ENCODE measurements at regions not wholly inside any gene's neighbourhood (a gene's known extent, or its start where the extent isn't known, plus 50 kb on each side); places are given as distances from the start of the nearest gene placed in this dataset.

- DNase-seq (ENCODE audit: low read depth, low spot score): no peak
Measured at GRCh38 chr2:144156736-144157640, 362.9 kb downstream of the ZEB2 start.

GRCh38 chr2:144154205-144154604 lies 365.7 kb downstream of the ZEB2 start:
- no peak for DNase-seq (ENCODE audit: low read depth, low spot score)

GRCh38 chr2:144152817-144153271 lies 367.1 kb downstream of the ZEB2 start:
- no peak for DNase-seq (ENCODE audit: low read depth, low spot score)

GRCh38 chr2:144151851-144152250 lies 368.1 kb downstream of the ZEB2 start:
- no peak for DNase-seq (ENCODE audit: low read depth, low spot score)

- DNase-seq (ENCODE audit: low read depth, low spot score): no peak
Measured at GRCh38 chr2:144151405-144151804, 368.5 kb downstream of the ZEB2 start.

GRCh38 chr2:144147356-144147755 lies 372.6 kb downstream of the ZEB2 start:
- DNase-seq (ENCODE audit: low read depth, low spot score): no peak

GRCh38 chr2:144146876-144147275 lies 373.0 kb downstream of the ZEB2 start:
- DNase-seq (ENCODE audit: low read depth, low spot score): no peak

DNA sequence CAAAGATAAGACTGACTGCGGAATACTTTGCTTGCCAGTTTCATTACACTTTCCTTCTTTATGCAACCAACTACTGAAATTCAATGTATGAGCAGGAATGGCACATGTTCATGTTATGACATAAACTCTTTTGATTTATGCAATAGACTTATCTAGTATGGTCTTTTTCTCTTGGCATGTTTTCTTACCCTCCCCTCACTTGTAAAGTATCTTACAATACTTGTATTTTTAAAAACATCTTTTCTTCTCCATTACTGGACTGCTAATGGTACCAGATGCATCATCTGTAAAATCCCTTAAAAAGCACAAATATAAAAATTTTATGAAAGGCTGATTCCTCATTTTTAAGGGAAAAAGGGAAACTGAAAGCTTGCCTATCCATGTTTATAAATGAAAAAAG lies 373.8 kb downstream of the ZEB2 start:
- DNase-seq (ENCODE audit: low read depth, low spot score): no peak

GRCh38 chr2:144143294-144144151 lies 376.4 kb downstream of the ZEB2 start:
- DNase-seq (ENCODE audit: low read depth, low spot score): no peak

GRCh38 chr2:144140891-144141290 lies 379.0 kb downstream of the ZEB2 start:
- no peak for DNase-seq (ENCODE audit: low read depth, low spot score)

GRCh38 chr2:144137705-144138428 lies 382.1 kb downstream of the ZEB2 start:
- DNase-seq (ENCODE audit: low read depth, low spot score): no peak

- no peak for DNase-seq (ENCODE audit: low read depth, low spot score)
Measured at GRCh38 chr2:144137272-144137671, 382.6 kb downstream of the ZEB2 start.

GRCh38 chr2:144136297-144137010 lies 383.5 kb downstream of the ZEB2 start:
- no peak for DNase-seq (ENCODE audit: low read depth, low spot score)

DNA sequence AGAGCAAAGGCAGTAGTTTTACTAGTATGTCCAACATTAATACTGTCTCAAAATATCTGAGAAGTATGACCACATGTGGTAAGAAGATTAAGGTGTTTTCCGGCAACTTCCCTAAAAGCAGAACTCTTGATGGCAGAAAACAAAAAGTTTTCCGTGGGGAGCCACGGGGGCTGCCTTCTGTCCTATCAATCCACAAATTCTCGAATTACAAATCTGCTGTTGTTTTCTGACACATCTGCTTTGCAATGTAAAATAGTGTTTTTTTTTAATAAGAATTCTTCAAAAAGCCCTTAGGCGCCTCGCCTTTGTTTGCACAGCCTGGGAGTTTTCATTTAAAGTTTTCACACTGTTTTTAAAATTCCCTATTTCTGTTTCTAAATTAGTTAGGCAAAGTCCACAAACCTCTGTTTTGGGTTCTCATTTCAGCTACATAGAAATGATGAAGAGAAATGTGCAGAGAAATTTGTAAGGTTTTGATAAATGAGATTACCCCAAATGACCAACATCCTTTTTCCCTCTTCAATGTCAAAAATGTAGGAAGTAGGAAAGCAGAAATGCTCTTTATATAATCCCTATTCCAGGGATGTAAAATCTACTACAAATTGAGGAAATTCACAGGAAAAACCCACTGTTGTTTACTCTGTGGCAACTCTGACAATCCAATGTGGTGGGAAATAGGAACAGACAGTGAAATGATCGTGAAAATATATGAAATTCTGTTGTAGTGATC lies 385.8 kb downstream of the ZEB2 start:
- no peak for DNase-seq (ENCODE audit: low read depth, low spot score)

GRCh38 chr2:144132357-144132756 lies 387.6 kb downstream of the ZEB2 start:
- peak; percentile 25 for DNase-seq (ENCODE audit: low read depth, low spot score)

GRCh38 chr2:144131042-144131441 lies 388.9 kb downstream of the ZEB2 start:
- no peak for DNase-seq (ENCODE audit: low read depth, low spot score)

GRCh38 chr2:144130551-144130950 lies 389.4 kb downstream of the ZEB2 start:
- no peak for DNase-seq (ENCODE audit: low read depth, low spot score)

DNA sequence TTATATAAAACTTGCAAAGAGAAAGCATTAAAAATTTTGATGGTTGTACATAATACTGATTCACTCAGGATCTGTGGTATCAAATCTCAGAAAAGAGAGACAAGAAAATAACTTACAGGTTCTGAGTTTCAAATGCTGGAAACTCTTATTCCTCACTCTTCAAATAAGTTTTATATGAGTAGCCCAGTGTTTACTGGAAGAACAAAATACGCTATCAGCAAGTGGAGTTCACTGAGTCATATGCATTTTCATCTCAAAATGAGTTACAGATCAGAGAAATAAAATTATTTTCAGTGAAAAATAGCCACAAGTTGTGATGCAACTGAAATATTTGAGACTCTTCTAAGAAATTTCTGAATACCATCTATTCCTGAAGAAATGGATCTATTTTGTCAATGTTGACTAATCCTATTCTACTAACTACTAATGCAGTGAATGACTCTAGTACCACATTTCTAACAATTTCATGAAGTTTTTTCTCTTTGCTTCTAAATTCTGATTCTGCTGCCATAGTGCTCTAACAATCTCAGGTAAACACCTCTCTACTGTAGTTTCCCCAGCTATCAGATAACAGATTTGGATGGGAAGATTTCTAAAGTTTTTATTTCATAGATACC lies 391.7 kb downstream of the ZEB2 start:
- no peak for DNase-seq (ENCODE audit: low read depth, low spot score)

- DNase-seq (ENCODE audit: low read depth, low spot score): no peak
Measured at GRCh38 chr2:144127693-144128092, 392.2 kb downstream of the ZEB2 start.

GRCh38 chr2:144126302-144126701 lies 393.6 kb downstream of the ZEB2 start:
- DNase-seq (ENCODE audit: low read depth, low spot score): no peak
